HEK293 (cell line): ENCODE measurements at regions not wholly inside any gene's neighbourhood (a gene's known extent, or its start where the extent isn't known, plus 50 kb on each side); places are given as distances from the start of the nearest gene placed in this dataset.
"Not testable (repeated sequence)": the region's sequence is repeated elsewhere in the genome, so short reads cannot be mapped to it uniquely, and the experiment has no call there.

Experiments used
- CTCF ChIA-PET: fragments of 350-600 bp; formaldehyde crosslinking; extraction: SDS; loops from one replicate; lab custom pipeline; 2021; ENCODE audit warnings: antibody characterized with exemption; lab: Yijun Ruan, JAX
- POLR2A ChIA-PET: fragments of 300-600 bp; formaldehyde crosslinking; extraction: SDS; loops from one replicate; lab custom pipeline; 2020; ENCODE audit warnings: antibody characterized with exemption, inconsistent platforms; lab: Yijun Ruan, JAX
- H3K27ac ChIP-seq: fragments of 200-500 bp; sonication (Bioruptor generic); 2 replicates; pipeline ENCODE4 v1.5.1; 2014; ENCODE audit warnings: low read depth, low read length, control low read depth, inconsistent platforms; ENCODE audit errors: extremely low read depth
- H3K36me3 ChIP-seq, 2 experiments: fragments of 200-500 bp in 1 of 2; sonication (Bioruptor generic) in 1 of 2; 1 replicate in 1 of 2; 2 replicates in 1 of 2; pipeline ENCODE4 v1.5.1; 2014 to 2017; ENCODE audit warnings: inconsistent platforms in 2 of 2, low read length in 2 of 2; ENCODE audit not compliant: control insufficient read depth in 2 of 2, insufficient read depth in 1 of 2
- H3K4me1 ChIP-seq: fragments of 200-500 bp; sonication (Bioruptor generic); 2 replicates; pipeline ENCODE4 v1.5.1; 2014; ENCODE audit warnings: mild to moderate bottlenecking, low read length, inconsistent platforms; ENCODE audit not compliant: control insufficient read depth, insufficient read depth
- H3K4me3 ChIP-seq: 2 replicates; pipeline ENCODE4 v1.5.1; 2011; ENCODE audit warnings: low read depth, mild to moderate bottlenecking, control low read depth, low read length, moderate library complexity
- H3K9me3 ChIP-seq: fragments of 200-500 bp; sonication (Bioruptor generic); 2 replicates; pipeline ENCODE4 v1.5.1; 2014; ENCODE audit warnings: low read depth, low read length, inconsistent platforms; ENCODE audit not compliant: control insufficient read depth, insufficient read depth
- FEZF1 ChIP-seq: fragments of 450-650 bp; formaldehyde crosslinking; IDR thresholded peaks from 2 replicates; pipeline ENCODE4 v1.5.1; 2016; ENCODE audit warnings: missing biosample characterization, missing genetic modification characterization
- GLIS2 ChIP-seq: fragments of 450-650 bp; formaldehyde crosslinking; IDR thresholded peaks from 2 replicates; pipeline ENCODE4 v1.5.1; 2016; ENCODE audit warnings: missing biosample characterization, missing genetic modification characterization
- MZF1 ChIP-seq: fragments of 450-650 bp; formaldehyde crosslinking; IDR thresholded peaks from 2 replicates; pipeline ENCODE4 v1.5.1; 2017; ENCODE audit warnings: missing biosample characterization, missing genetic modification characterization, borderline replicate concordance
- SCRT2 ChIP-seq: fragments of 450-650 bp; formaldehyde crosslinking; IDR thresholded peaks from 2 replicates; pipeline ENCODE4 v1.5.1; 2016; ENCODE audit warnings: missing biosample characterization, missing genetic modification characterization
- ZFP41 ChIP-seq: fragments of 450-650 bp; formaldehyde crosslinking; IDR thresholded peaks from 2 replicates; pipeline ENCODE4 v1.5.1; 2016; ENCODE audit warnings: missing biosample characterization, missing genetic modification characterization, borderline replicate concordance
- ZNF473 ChIP-seq: fragments of 450-650 bp; formaldehyde crosslinking; IDR thresholded peaks from 2 replicates; pipeline ENCODE4 v1.5.1; 2017; ENCODE audit warnings: missing biosample characterization, missing genetic modification characterization
- ZNF768 ChIP-seq: fragments of 450-650 bp; formaldehyde crosslinking; IDR thresholded peaks from 2 replicates; pipeline ENCODE4 v1.5.1; 2018; ENCODE audit warnings: missing biosample characterization, mild to moderate bottlenecking, missing genetic modification characterization
- ZNF776 ChIP-seq: fragments of 450-650 bp; formaldehyde crosslinking; IDR thresholded peaks from 2 replicates; pipeline ENCODE4 v1.5.0; 2017; ENCODE audit warnings: missing biosample characterization, missing genetic modification characterization, borderline replicate concordance
- ZSCAN23 ChIP-seq: fragments of 450-650 bp; formaldehyde crosslinking; IDR thresholded peaks from 2 replicates; pipeline ENCODE4 v1.5.1; 2016; ENCODE audit warnings: missing biosample characterization, missing genetic modification characterization
- TF ChIP-seq, protein P1 (sequence below): fragments of 450-650 bp; formaldehyde crosslinking; IDR thresholded peaks from 2 replicates; pipeline ENCODE4 v1.5.1; 2016; ENCODE audit warnings: missing biosample characterization, missing genetic modification characterization
- TF ChIP-seq, protein P2 (sequence below): fragments of 450-650 bp; formaldehyde crosslinking; IDR thresholded peaks from 2 replicates; pipeline ENCODE4 v1.5.1; 2016; ENCODE audit warnings: missing biosample characterization, missing genetic modification characterization
- TF ChIP-seq, protein P3 (sequence below): fragments of 450-650 bp; formaldehyde crosslinking; IDR thresholded peaks from 2 replicates; pipeline ENCODE4 v1.5.1; 2016; ENCODE audit warnings: missing biosample characterization, missing genetic modification characterization

DNA sequence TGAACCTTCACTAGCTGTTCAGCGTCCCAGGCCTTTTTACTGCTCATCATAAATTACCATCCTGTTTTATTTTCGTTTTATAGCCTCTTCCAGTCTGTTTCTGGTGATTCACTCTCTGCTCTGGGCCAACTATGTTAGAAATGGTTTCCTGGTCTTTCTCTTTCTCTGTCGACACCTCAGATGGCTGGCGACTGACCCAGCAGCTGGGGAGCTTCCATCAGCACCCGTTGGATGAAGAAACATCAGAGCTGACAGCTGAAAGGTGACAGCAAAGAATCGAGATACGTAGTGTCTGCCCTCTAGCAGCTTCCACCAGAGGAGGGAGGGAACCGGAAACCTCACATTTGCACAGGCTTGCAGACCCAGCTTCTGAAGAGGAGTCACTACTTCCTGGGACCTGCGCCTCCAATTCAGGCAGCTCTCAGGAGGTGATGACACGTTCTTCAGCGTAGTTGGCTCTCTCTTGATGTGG is 82.9 kb upstream of the MLN start:
- H3K36me3 ChIP-seq: no peaks in the 10 kb centered on the region

DNA sequence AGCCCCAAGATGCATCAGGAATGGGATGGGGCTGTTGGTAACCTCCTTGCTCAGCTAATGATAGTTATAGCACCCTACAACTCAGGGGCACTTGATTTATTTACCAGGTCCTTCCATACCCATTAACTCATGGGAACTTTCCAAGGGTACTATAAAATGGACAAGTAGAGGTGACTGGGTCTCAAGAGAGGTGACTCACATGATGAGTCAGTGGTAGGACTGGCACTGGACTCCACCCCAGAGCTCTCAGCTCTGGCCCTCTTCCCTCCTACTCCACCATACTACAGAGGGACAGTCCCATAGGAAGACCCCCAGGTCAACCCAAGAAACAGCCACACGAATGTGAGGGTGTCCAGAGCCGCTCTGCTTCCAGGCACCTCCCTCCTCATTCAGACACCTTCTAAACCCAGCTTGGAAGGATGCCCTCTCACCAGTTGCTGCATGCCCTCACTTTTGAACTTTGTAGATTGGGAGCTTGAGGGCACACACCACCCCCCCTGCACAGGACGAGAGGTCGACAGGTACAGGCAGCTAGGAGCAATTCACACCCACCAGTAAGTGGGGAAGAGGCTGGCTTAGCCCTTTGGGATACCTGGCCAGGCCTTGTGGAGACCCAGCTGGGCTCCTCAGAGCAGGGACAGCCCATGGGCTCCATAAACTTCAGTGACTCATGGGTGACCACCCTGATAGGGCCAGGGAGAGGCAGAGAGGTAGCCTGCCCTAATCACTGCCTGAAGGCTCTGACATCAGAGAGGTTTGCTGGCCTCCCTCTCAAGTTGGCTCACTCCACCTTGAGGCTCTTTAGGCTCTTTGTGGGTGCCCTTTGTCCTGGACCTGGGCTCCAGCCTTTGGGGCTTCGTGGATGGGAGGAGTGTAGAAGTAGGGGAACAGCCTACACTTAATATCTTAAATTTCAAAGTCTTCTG is 81.6 kb upstream of the MLN start:
- TF ChIP-seq ZNF768 (no peak), ZNF473 (no peak), SCRT2 (0 out of 2 replicates have a peak, but pooled peaks have one; percentile 12), GLIS2 (tag by site-specific recombination) (0 out of 2 replicates have a peak, but pooled peaks have one; percentile 27)
- TF ChIP-seq, protein P1, sequence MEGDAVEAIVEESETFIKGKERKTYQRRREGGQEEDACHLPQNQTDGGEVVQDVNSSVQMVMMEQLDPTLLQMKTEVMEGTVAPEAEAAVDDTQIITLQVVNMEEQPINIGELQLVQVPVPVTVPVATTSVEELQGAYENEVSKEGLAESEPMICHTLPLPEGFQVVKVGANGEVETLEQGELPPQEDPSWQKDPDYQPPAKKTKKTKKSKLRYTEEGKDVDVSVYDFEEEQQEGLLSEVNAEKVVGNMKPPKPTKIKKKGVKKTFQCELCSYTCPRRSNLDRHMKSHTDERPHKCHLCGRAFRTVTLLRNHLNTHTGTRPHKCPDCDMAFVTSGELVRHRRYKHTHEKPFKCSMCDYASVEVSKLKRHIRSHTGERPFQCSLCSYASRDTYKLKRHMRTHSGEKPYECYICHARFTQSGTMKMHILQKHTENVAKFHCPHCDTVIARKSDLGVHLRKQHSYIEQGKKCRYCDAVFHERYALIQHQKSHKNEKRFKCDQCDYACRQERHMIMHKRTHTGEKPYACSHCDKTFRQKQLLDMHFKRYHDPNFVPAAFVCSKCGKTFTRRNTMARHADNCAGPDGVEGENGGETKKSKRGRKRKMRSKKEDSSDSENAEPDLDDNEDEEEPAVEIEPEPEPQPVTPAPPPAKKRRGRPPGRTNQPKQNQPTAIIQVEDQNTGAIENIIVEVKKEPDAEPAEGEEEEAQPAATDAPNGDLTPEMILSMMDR (tag by site-specific recombination): no peak
- TF ChIP-seq, protein P2, sequence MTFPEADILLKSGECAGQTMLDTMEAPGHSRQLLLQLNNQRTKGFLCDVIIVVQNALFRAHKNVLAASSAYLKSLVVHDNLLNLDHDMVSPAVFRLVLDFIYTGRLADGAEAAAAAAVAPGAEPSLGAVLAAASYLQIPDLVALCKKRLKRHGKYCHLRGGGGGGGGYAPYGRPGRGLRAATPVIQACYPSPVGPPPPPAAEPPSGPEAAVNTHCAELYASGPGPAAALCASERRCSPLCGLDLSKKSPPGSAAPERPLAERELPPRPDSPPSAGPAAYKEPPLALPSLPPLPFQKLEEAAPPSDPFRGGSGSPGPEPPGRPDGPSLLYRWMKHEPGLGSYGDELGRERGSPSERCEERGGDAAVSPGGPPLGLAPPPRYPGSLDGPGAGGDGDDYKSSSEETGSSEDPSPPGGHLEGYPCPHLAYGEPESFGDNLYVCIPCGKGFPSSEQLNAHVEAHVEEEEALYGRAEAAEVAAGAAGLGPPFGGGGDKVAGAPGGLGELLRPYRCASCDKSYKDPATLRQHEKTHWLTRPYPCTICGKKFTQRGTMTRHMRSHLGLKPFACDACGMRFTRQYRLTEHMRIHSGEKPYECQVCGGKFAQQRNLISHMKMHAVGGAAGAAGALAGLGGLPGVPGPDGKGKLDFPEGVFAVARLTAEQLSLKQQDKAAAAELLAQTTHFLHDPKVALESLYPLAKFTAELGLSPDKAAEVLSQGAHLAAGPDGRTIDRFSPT (tag by site-specific recombination): no peak
- ChIA-PET CTCF (interaction anchor here (0.7 to 1.9 kb wide), 2 partner anchors 114 to 1530 kb away, joined by 3 to 4 read pairs; no protein-coding TSS in a partner anchor), POLR2A (interaction anchor here (0.7 kb wide), 1 partner anchor 110 kb away, joined by 3 read pairs; no protein-coding TSS in a partner anchor)
- H3K9me3 ChIP-seq: no peaks in the 10 kb centered on the region
- no peak overlapping the region for H3K27ac ChIP-seq
- no peak overlapping the region for H3K4me3 ChIP-seq
- no peaks in the 10 kb centered on the region for H3K4me1 ChIP-seq
- H3K36me3 ChIP-seq: no peaks in the 10 kb centered on the region

More for the DNA sequence above, 82.9 kb upstream of the MLN start:
- Histone ChIP-seq H3K4me3 (no peak overlapping the region), H3K4me1 (no peaks in the 10 kb centered on the region), H3K27ac (no peak overlapping the region), H3K9me3 (no peaks in the 10 kb centered on the region)
- ChIA-PET POLR2A (interaction anchor here (0.6 kb wide), 1 partner anchor 1580 kb away, joined by 3 read pairs; no protein-coding TSS in a partner anchor), CTCF (interaction anchor here (1.9 kb wide), 1 partner anchor 116 kb away, joined by 4 read pairs; no protein-coding TSS in a partner anchor)
- TF ChIP-seq ZFP41 (tag by site-specific recombination): no peak
- TF ChIP-seq ZNF776 (tag by site-specific recombination): no peak
- TF ChIP-seq MZF1: no peak
- no peak for TF ChIP-seq ZSCAN23
- TF ChIP-seq FEZF1 (tag by site-specific recombination): peak; percentile 82

DNA sequence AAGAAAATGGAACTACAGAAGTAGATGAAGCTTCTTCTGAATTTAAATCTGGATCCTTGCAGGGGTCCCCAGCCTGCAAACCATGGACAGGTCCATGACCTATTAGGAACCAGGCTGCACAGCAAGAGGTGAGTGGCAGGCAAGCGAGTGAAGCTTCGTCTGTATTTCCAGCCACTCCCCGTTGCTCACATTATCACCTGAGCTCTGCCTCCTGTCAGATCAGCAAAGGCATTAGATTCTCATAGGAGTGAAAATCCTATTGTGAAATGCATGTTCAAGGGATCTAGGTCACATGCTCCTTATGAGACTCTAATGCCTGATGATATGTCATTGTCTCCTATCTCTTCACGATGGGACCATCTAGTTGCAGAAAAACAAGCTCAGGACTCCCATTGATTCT is 79.8 kb upstream of the MLN start:
- H3K9me3 ChIP-seq, H3K4me1 ChIP-seq, POLR2A ChIA-PET, H3K4me3 ChIP-seq, H3K27ac ChIP-seq, H3K36me3 ChIP-seq: not testable (repeated sequence)
- TF ChIP-seq, protein P3, sequence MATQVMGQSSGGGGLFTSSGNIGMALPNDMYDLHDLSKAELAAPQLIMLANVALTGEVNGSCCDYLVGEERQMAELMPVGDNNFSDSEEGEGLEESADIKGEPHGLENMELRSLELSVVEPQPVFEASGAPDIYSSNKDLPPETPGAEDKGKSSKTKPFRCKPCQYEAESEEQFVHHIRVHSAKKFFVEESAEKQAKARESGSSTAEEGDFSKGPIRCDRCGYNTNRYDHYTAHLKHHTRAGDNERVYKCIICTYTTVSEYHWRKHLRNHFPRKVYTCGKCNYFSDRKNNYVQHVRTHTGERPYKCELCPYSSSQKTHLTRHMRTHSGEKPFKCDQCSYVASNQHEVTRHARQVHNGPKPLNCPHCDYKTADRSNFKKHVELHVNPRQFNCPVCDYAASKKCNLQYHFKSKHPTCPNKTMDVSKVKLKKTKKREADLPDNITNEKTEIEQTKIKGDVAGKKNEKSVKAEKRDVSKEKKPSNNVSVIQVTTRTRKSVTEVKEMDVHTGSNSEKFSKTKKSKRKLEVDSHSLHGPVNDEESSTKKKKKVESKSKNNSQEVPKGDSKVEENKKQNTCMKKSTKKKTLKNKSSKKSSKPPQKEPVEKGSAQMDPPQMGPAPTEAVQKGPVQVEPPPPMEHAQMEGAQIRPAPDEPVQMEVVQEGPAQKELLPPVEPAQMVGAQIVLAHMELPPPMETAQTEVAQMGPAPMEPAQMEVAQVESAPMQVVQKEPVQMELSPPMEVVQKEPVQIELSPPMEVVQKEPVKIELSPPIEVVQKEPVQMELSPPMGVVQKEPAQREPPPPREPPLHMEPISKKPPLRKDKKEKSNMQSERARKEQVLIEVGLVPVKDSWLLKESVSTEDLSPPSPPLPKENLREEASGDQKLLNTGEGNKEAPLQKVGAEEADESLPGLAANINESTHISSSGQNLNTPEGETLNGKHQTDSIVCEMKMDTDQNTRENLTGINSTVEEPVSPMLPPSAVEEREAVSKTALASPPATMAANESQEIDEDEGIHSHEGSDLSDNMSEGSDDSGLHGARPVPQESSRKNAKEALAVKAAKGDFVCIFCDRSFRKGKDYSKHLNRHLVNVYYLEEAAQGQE (tag by site-specific recombination): peak; percentile 66
- CTCF ChIA-PET: interaction anchor here (0.6 kb wide), 1 partner anchor 278 kb away, joined by 3 read pairs; no protein-coding TSS in a partner anchor
